ENCODE measurements at regions not wholly inside any gene's neighbourhood (a gene's known extent, or its start where the extent isn't known, plus 50 kb on each side); places are given as distances from the start of the nearest gene placed in this dataset.
"Not testable (repeated sequence)": the region's sequence is repeated elsewhere in the genome, so short reads cannot be mapped to it uniquely, and the experiment has no call there.

DNA sequence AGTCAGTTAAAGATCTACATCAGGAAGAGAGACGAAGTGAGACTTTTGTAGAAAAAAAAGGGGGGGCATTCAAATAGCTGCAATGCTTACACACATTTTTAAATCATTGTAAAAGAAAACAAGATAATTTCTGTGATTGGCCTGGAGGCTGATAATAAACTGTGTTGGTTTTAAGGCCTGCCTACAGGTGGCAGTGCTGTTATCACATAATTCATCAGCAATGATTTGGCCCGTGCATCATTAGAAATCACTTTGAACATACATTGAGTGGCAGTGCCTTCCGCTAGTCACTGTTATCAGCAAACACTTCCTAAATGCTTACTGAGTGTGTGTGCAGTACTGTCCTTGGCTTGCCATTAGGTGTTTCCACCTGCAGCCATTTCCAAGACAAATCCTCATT lies 831.9 kb downstream of the TRIML1 start:
- no peak for DNase-seq

DNA sequence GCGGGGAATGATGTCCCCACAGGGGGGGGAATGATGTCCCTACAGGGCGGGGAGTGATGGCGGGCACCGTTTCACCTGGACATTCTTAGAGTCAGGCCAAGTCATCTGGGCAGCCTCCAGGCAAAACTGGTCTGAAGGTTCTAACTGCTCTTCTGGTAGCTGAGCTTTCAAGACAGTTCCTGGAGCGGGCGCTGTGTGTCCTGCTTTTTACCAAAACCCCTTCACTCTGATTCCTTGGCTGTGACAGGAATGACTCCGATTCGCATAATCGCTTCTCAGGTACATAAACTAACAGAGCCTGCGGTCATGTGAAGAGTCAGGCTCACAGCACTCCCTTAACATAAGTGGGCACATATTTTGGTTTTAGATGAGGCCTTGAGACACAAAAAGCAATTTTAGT lies 836.0 kb downstream of the TRIML1 start:
- no peak for DNase-seq

DNA sequence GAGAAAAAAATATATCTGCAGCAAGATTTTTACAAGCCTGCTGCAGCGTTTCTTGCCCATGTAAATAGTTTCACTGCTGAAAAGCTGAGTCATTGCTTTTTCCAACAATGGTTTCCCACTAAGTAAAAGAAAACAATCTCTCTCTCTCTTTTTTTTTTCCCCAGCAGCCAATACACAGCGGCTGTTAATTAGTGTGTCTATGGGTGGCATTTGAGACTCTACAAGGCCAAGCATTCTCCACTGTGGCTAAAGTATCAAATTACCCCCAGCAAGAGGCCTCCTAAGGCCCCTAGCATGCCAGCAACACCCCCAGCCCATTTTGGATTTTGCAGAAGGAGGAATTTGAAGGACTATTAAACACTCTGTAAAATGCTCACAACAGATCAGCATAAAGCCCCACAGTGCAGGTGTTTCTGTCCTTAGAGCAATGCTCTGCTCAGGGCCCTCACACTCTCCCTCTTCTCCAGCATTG lies 837.4 kb downstream of the TRIML1 start:
- no peak for DNase-seq

DNA sequence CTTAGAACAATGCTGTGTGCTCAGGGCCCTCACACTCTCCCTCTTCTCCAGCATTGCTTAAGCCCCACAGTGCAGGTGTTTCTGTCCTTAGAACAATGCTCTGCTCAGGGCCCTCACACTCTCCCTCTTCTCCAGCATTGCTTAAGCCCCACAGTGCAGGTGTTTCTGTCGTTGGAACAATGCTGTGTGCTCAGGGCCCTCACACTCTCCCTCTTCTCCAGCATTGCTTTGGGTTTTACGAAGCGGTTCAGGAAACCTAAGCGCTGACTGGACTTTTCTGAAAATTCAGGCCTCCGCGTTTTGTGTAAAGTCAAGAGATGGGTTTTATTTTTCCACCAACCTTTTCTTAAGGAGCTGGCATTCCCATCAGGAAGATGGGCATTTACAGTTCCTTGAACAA lies 838.0 kb downstream of the TRIML1 start:
- not testable (repeated sequence) for DNase-seq

DNA sequence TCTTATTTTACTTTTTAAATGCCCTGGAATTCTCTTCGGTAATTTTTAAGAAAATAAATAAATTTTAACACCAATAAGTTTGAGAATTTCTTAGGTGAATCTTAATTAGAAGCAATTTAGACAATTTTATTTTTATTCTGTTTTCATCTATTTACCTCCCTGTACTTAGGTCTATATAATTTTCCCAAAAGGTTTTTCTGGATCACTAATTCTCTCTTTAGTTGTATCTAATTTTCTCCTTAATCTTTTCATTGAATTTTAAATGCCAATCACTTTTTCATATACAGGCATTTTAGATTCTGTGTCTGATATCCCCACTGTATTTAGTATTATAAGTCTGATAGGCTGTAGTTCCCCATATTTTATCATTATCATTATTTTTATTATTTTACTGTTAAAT lies 845.3 kb downstream of the TRIML1 start:
- DNase-seq = no peak

DNA sequence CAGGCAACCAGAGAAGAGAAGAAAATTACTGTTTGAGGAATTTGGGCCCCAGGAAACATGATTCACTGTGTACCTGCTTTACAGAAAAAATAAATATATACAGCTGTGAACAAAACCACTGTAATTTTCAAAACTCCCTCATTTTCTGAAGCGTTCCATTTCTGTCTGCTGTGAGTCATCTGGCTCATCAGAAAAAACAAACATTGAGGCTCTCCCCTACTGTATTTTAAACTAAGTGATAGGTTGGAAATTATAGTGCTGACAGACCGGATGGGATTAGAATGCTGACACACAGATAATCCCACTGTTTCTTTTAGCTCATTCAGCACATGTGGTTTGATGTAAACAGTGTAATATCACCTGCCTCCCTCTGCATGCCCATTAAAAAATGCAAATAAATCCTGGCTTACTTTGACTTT lies 847.0 kb downstream of the TRIML1 start:
- DNase-seq = no peak

DNA sequence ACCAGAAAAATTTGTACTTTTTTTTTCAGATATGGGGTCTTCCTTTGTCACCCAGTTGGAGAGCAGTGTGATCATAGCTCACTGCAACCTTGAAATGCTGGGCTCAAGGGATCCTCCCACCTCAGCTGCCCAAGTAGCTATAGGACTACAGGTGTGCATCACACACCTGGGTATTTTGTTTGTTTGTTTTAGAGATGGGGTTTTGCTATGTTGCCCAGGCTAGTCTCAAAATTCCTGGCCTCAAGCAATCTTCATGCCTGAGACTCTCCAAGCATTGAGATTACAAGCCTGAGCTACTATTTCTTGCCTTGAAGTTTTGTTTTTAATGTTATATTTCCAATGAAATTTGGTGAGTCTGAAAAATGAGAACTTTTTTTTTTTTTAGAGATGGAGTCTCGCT lies 847.8 kb downstream of the TRIML1 start:
- no peak for DNase-seq

DNA sequence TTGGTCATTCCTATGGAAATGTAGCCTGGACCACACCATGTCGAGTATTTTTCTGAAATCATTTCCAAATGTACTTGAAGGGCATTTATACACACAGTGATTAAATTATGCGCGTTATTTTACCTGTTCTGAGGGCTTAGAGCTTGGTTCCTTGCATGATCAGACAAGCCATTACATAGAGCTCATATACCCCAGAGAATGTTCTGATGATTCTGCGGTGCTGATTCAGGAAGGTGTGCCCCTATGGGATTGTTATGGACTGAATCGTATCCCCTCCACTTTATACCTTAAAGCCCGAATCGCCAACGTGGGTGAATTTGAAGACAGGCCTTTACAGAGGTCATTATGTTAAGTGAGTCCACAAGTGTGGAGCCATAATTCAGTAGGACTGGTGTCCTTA lies 848.9 kb downstream of the TRIML1 start:
- DNase-seq = no peak

DNA sequence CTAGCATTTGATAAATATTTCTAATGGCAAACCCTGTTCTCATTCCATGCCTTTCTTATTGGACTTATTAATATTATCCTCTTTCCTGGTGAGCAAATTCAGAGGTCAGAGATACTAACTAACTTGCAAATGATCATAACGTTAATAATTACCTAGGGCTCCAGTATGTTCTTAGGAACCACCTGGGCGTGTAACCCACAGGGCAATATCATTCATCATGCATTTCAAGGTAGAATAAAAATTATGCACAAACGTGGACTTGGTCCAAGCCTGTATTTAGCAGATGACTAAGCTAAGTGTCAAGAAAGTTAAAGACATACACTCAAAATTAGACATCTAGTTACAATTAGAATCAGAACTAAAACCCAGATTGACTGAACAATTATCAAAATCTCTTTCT lies 850.1 kb downstream of the TRIML1 start:
- no peak for DNase-seq

DNA sequence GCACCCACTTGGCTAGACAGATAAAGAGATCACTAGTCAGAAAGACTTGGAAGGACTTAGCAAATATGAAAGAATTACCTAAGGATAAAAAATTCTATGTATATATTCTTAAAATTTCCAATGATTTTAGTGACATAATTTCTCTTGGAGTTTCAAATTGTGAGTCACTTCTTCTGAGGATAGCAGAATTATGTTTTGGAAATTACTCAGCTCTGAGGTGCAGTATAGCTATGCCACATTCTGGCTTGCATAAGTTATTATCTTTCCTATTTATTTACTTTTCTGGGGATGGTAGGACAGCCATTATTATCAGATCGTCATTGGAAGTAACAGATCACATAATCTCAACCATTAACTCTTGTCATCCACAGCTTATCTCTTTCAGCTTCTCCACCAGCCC lies 853.5 kb downstream of the TRIML1 start:
- no peak for DNase-seq

DNA sequence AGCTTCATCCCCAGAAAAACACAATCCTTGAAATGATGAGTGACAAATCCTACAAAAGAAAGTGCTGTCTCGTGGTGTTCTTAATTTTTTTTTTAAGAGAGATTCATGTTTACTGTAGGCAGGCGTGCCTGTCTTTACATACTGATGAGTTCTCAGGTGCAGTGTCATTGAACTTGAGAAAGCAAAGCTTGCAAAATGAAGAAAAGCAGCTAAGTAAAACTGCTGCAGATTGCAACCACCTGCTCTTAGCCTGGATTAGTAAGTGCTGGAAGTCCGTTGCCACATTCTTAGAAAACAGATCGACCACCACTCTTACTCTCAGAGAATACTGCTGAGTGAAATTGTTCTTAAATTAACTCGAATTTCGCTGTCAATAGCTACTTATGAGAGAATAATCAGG lies 854.6 kb downstream of the TRIML1 start:
- no peak for DNase-seq

DNA sequence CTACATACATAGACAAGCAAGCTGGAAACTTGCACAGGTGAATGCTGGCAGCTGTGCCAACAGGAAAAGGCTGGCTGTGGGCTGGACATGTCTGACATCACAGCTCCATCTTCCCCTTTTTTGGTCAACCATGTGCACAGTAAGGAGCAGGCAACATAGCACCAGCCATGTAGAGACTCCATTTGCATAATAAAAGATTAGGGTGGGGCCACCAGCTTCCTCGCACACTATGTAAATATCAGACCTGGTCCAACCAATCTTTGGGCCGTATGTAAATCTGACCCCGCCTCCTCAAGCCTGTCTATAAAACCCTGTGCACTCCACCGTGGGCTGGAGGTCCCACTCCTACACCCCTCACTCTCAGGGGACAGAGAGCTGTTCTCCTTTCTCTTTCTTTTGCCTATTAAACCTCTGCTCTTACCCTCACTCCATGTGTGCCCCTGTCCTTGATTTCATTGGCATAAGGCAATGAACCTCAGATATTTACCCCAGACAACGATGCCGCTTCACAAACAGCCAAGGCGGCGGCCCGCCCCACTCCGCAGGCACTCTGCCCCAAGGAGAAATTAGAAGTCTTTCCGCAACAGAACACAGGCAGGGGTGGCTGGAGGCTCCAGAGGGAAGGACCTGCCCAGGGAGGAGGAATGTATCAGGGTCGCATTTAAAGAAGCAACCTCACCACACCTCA lies 862.2 kb downstream of the TRIML1 start:
- no peak for DNase-seq

DNA sequence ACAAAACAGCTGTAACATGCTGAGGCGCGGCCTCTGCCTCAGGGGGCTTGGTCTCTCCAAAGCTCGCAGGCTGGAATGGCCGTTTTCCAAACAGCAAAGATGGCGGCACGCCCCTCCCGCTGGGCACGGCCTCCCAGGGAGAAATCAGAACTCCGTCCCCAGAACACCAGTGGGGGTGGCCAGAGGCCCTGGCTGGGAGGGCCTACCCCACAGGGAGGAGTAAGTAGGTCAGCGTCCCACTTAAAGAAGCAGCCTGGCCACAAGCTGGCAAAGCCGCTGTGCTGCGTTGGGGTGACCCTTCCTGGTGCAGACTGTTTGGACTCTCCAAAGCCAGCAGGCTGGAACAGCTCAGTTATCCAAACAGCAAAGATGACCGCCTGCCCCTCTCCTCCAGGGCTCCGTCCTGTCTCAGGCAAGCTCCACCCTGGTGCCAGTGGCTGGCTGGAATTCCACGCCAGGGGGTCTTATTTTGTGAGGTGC lies 862.8 kb downstream of the TRIML1 start:
- no peak for DNase-seq

DNA sequence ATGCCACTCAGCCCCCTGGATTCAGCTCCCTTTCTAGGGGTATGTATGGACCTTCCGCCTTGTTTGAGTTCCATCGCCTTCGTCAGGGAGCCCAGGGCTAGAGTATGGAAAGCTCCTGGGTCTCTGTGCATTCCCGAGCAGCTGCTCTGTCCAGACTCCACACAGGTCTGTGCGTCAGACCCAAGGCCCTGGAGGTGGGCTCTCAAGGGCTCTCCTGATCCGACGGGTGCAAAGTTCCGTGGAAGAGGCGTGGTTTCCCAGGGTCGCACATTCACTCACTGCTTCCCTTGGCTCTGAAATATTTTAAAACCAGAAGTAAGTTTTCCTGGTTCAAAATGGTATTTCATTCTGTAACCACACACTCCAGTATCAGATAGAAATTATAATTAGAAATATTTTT lies 863.2 kb downstream of the TRIML1 start:
- no peak for DNase-seq

DNA sequence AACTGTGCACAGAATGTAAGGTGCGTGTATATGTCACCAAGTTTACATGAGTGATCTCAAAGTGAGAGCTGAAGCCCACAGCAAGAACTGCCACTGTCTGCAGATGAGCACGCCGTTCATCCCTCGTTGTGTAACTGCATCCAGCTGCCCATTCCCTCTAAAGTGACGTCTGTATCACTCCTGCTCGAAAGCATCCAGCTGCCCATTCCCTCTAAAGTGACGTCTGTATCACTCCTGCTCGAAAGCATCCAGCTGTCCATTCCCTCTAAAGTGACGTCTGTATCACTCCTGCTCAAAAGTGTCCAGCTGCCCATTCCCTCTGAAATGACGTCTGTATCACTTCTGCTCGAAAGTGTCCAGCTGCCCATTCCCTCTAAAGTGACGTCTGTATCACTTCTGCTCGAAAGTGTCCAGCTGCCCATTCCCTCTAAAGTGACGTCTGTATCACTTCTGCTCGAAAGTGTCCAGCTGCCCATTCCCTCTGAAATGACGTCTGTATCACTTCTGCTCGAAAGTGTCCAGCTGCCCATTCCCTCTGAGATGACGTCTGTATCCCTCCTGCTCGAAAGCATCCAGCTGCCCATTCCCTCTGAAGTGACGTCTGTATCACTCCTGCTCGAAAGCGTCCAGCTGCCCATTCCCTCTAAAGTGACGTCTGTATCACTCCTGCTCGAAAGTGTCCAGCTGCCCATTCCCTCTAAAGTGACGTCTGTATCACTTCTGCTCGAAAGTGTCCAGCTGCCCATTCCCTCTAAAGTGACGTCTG lies 871.4 kb downstream of the TRIML1 start:
- DNase-seq = not testable (repeated sequence)

DNA sequence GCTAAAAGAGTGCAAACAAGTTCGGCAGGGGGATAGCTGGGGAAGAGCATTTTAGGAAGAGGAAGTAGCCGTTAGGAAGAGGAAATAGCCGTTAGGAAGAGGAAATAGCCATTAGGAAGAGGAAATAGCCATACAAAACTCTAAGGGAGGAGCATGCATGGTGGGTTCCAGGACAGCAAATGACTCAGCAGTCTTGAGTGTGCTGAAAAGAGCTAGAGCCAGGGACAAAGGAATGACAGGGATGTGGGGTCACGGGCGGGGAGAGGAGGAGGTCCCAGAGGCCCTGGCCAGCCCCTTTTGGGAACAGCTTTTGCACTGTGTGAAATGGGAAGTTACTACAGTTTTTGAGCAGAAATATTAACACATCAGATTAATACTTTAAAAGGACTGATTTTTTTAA lies 882.6 kb downstream of the TRIML1 start:
- DNase-seq = no peak

DNA sequence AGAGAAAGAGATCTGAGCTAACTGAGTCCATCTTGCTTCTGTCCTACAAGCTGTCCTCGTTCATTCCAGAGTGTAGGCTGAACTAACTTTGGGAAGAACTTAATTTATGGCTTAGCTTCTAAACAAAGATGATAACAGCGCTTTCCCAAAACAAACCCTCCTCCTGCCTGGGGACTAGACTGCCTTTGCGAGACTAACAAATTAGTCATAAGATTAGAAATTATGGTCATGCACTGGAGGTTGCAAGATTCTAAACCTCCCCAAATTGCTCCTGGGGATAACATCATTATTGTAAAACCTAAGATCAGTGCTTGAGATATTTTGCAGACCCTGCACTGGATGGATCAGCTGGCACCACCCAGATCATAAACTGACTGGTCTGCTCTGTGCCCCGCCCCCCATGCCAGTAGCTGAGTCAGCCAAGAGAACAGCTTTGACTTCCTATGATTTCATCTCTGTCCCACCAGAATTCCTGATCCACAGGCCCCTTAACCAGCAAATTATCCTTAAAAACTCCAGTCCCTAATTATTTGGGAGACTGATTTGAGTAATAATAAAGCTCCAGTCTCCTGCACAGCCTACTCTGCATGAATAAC lies 883.3 kb downstream of the TRIML1 start:
- no peak for DNase-seq

DNA sequence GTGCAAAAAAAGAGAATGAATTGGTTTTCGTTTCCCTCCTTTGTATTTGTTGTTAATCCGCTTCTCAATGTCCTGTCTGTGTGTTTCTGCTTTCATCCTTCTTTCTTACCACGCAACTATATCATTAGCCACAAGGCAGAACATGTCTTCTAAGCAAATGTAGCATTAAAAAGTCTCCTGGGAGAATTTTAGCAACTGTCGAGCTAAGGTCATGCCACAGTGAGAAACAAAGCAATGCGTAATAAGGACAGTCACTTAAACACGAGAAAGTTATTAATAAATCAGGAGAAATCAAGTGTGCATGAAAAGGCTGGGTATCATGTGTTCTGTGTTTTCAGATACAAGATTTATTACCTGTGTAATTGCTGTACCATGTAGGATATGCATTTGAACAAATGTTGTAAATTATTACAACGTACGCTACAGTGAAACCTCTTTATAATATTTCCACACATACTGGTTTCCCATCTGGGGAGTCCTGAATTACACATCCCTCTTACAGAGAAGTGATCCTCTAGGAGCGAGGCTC lies 890.8 kb downstream of the TRIML1 start:
- DNase-seq = no peak

DNA sequence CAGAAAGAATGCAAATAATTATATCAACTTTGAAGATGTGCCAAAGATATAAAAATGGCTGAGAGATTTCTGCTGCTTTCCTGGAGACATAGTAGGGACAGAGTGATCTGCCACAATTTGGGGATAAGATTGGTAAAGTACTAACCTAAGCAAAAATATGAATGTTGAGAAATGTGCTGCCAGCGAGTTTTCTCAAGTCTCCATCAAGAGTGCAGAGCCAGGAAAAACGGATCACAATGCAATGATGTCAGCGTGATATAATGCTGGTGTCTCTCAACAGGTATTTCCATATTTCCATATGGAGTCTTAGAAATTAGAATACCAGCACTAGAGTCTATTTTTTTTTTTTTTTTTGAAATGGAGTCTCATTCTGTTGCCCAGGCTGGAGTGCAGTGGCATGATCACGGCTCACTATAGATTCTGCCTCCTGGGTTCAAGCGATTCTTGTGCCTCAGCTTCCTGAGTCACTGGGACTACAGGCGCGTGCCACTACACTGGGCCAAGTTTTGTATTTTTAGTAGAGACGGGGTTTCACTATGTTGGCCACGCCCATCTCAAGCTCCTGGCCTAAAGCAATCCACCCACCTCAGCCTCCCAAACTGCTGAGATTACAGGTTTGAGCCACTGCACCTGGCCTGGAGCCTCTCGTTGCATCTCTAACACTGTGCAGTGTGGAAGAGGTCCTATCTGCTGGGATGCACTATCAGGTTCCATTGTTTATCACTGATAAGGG lies 893.5 kb downstream of the TRIML1 start:
- no peak for DNase-seq

DNA sequence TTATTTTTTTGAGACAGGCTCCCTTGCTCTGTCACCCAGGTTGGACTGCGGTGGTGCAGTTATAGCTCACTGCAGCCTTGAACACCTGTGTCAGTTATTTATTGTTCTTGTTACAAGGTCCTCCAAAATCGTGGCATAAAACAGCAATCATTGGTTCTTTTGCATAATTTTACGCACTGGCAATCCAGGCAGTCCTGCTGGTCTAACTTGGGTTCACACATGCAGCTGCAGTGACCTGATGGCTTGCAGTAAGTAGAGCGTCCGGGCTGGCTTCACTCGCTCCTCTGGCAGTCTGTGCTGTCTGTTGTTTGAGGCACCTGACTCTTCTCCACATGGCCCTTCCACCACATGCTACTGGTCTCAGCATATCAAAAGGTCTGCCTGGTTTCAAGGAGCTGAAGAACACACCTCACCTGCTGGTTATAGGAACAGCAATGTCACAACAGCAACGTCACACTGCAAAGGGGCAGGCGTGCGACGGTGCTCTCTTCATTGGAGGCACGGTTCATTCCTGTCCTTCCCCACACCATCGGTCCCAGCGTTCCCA lies 894.6 kb downstream of the TRIML1 start:
- no peak for DNase-seq

DNA sequence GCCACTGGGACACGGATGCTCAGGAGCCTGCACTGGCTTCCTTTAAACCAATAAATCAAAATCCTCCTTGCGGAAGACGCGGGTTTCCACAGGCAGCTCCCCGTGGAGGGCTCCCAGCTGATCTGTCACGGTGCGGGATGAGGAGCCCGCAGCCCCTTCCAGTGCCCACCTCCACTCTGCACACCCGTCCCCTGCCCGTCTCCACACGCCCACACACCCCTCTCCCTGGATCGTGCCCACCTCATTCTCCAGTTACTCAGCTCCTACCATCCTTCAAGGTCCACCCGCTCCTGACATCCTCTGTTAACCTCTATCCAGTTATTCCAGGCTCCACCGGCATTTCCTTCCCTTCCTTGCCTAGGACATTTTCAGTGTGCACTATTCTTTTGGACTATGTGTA lies 895.9 kb downstream of the TRIML1 start:
- no peak for DNase-seq

DNA sequence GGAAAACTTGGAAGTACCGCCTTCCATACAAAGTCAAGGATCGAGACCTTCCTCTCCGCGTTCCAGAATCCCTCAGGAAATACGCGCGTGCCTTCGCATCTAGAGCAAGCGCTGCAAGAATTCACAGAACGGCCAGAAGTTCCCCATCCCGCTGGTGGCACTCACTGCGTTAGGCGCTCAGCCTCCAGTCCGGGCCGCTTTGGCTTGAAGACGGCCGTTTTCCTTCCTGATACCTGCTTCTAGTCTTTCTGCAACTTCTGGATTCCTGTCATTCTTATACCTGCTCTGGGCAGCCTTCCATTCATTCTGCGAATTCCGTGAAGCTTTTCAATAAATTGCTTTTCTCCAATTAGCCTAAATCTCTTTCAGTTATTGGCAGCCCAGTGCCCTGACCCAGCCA lies 896.4 kb downstream of the TRIML1 start:
- no peak for DNase-seq

DNA sequence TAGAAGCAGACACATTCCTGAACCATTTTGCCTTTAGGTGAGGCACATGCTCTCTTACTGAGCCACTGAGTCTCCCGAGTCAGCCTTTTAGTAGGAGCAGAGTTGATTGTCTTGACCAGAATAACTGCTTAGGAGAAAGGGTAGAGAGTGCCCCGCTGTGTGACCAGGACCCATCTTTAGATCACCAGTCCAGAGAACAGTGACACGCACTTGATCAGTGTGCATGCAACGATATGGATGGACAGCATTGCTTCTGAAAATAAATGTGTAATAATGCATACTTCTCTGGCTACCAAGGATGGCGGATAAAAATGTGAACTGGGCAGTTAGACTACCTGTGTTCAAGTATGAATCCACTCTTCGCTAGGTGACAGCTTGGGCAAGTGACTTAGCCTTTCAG lies 897.7 kb downstream of the TRIML1 start:
- DNase-seq = no peak
